ENCODE measurements at regions not wholly inside any gene's neighbourhood (a gene's known extent, or its start where the extent isn't known, plus 50 kb on each side); places are given as distances from the start of the nearest gene placed in this dataset.

DNA sequence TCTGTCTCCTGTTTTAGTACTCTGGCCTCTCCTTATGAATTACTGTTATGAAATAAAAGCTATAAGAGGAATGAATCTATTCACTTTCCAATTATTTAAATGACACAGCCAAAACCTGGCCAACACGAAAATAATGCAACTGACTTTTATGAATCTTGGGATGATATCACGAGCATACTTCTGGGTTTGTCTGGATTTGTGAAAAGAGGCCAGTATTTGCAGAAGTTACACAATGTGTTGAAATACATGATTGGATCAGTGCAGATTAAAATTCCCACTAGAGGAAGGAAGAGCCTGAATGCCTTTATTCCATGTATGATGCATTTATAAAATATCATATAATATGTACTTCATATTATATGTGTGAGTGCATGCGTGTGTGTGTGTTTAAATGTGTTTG is 418.2 kb downstream of the GRB14 start:
- in situ Hi-C loops (cut with MboI; ENCODE audit: low pct_unique_long_range_greater_than_20kb in 2 of 9, low sequenced_read_pairs in 9 of 9, unreplicated experiment in 9 of 9) = no loop called here
- H3K27ac ChIP-seq = no peak overlapping the region
- H3K4me3 ChIP-seq = no peak overlapping the region
- H3K4me1 ChIP-seq (replicated peaks in 1 of 2) = no peaks in the 10 kb centered on the region
- WGBS, 10 experiments = 21 to 100% (median 83%) methylated on average over 1 to 3 of the region's 3 CpGs; no CpG with 5 or more reads in 1 of the 10 experiments
- no peak for ATAC-seq (replicated peaks in 6 of 8)

DNA sequence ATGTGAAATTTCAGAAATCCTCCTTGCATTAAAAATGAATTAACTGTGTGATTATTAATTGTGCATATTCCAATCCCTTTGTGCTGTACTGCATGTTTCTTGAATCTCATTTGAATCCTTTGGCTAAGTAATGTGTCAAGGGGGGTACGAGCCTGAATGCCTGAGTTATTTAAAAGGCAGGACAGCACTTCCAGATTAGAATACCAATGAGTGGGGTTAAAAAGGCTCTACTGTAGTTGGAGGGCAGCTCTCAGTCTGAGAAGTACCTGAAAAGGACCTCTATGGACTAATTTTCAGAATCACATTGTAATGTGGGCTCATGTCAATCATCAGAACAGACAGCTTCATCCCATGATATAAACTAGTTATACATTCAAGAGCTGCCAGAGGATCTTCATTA is 423.0 kb downstream of the GRB14 start:
- no peak overlapping the region for H3K27ac ChIP-seq
- no peak for ATAC-seq (replicated peaks in 6 of 8)
- H3K4me3 ChIP-seq = no peak overlapping the region
- H3K4me1 ChIP-seq (replicated peaks in 1 of 2) = no peaks in the 10 kb centered on the region
- WGBS, 10 experiments = 0 to 100% (median 44%) methylated on average over 1 of the region's 1 CpG; no CpG with 5 or more reads in 1 of the 10 experiments
- in situ Hi-C loops (cut with MboI; ENCODE audit: low pct_unique_long_range_greater_than_20kb in 2 of 9, low sequenced_read_pairs in 9 of 9, unreplicated experiment in 9 of 9) = no loop called here

DNA sequence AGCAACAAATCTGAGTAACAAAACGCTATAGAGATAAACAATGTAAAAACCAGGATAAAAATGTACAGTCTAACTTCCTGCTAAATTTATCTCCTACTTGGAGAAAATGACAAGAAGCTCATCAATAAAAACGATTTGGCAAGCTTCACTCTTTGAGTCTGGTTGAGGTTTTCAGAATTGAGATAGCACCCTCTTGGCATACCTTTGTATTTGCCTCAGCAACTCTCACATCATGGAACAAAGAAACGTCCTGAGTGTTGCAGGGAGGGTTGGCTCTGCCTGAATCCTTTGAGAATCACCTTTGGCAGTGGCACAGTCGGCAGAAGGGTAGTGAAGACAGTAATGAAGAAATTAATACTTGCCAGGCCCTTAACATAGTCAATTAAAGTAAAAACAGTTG is 430.6 kb downstream of the GRB14 start:
- 0 to 63% (median 38%) methylated on average over 1 to 4 of the region's 4 CpGs; no CpG with 5 or more reads in 1 of the 10 experiments for WGBS, 10 experiments
- H3K27ac ChIP-seq = no peak overlapping the region
- no peaks in the 10 kb centered on the region for H3K4me1 ChIP-seq (replicated peaks in 1 of 2)
- in situ Hi-C loops (cut with MboI; ENCODE audit: low pct_unique_long_range_greater_than_20kb in 2 of 9, low sequenced_read_pairs in 9 of 9, unreplicated experiment in 9 of 9) = no loop called here
- no peak overlapping the region for H3K4me3 ChIP-seq
- no peak for ATAC-seq (replicated peaks in 6 of 8)

GRCh38 chr2:164189851-164190250 is 431.4 kb downstream of the GRB14 start:
- no peak for ATAC-seq (replicated peaks in 6 of 8)
- H3K4me1 ChIP-seq (replicated peaks in 1 of 2) = no peaks in the 10 kb centered on the region
- in situ Hi-C loops (cut with MboI; ENCODE audit: low pct_unique_long_range_greater_than_20kb in 2 of 9, low sequenced_read_pairs in 9 of 9, unreplicated experiment in 9 of 9) = no loop called here
- WGBS, 10 experiments = 25 to 100% (median 84%) methylated on average over 1 to 2 of the region's 2 CpGs; no CpG with 5 or more reads in 4 of the 10 experiments
- no peak overlapping the region for H3K27ac ChIP-seq
- no peak overlapping the region for H3K4me3 ChIP-seq

DNA sequence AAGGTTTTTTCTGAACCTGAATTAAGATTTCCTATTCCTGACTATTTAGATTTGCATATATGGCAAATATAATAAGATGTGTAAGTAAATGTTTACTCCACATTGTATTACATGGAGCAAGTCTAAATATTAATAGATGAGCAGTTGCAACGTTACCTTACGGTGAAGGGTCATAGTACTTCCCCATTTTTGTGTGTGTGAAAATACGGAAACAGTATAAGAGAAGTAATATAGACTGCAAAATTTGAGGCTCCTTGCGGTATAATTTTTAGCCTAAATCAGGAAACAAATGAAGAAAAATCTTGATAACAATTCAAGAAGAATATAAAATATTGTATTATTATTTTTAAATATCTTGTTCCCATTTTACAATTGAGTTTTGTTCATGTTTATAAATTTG is 434.2 kb downstream of the GRB14 start:
- Histone ChIP-seq H3K4me3 (no peak overlapping the region), H3K4me1 (replicated peaks in 1 of 2) (no peaks in the 10 kb centered on the region), H3K27ac (no peak overlapping the region)
- 34 to 100% (median 87%) methylated on average over 2 to 4 of the region's 4 CpGs for WGBS, 10 experiments
- ATAC-seq (replicated peaks in 6 of 8) = no peak
- in situ Hi-C loops (cut with MboI; ENCODE audit: low pct_unique_long_range_greater_than_20kb in 2 of 9, low sequenced_read_pairs in 9 of 9, unreplicated experiment in 9 of 9) = no loop called here

DNA sequence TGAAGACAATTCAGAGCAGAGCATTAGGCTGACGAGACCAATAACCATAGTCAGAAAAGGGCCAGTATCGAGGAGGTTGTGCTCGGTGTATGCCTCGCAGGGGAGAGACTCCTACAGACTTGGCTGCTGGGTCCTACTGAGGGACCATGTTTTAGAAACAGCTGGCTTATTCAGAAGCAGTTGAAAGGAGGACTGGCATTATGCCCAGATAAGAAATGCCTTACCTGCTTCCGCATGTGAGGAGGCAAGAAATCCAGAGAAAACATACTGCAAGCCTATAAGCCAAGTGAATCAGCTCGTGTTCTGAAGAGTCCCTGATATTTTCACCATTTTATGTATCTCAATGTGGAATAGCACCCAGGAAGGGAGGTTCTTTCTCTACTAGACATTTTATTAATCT is 434.7 kb downstream of the GRB14 start:
- Histone ChIP-seq H3K4me1 (replicated peaks in 1 of 2) (no peaks in the 10 kb centered on the region), H3K4me3 (no peak overlapping the region), H3K27ac (no peak overlapping the region)
- in situ Hi-C loops (cut with MboI; ENCODE audit: low pct_unique_long_range_greater_than_20kb in 2 of 9, low sequenced_read_pairs in 9 of 9, unreplicated experiment in 9 of 9) = no loop called here
- ATAC-seq (replicated peaks in 6 of 8) = no peak
- WGBS, 10 experiments = 18 to 100% (median 80%) methylated on average over 1 to 6 of the region's 6 CpGs; no CpG with 5 or more reads in 1 of the 10 experiments

- in situ Hi-C loops (cut with MboI; ENCODE audit: low pct_unique_long_range_greater_than_20kb in 2 of 9, low sequenced_read_pairs in 9 of 9, unreplicated experiment in 9 of 9) = no loop called here
- 0 to 90% (median 56%) methylated on average over 2 to 5 of the region's 5 CpGs; no CpG with 5 or more reads in 4 of the 10 experiments for WGBS, 10 experiments
- peak in 1 of 8 experiments; percentile 14 for ATAC-seq (replicated peaks in 6 of 8)
Observed at GRCh38 chr2:164182116-164182627, 439.1 kb downstream of the GRB14 start.

DNA sequence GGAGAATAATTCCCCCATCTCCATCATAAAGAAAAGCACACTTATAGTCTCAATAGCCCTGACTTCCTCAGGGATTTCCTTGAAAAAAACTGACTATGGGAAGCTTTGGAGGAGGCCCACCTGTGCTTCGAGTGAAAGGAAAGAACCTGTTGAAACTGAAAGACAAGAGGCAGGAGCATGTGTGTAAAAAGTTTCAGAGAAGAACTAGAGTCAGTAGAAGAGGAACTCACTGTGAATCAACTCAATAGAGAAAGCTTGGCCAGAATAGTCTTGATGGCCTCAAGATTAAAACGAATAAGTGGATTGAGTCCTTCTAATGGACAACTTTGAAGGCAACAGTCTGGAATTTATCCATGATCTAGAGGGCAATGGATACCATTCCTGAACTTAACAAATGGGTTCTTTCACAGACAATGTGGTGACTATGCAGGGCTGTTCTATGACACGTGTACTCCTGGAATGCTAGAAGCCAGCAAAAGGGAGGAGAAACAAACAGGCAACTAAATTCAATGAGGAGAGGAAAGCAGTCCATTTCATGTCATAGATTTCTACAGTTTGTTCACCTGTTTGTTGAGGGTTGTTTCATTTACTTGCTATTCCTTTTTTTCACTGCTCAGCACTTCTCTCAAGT is 442.3 kb downstream of the GRB14 start:
- in situ Hi-C loops (cut with MboI; ENCODE audit: low pct_unique_long_range_greater_than_20kb in 2 of 9, low sequenced_read_pairs in 9 of 9, unreplicated experiment in 9 of 9) = no loop called here
- H3K27ac ChIP-seq = no peak overlapping the region
- 13 to 100% (median 69%) methylated on average over 1 to 3 of the region's 3 CpGs; no CpG with 5 or more reads in 1 of the 10 experiments for WGBS, 10 experiments
- H3K4me1 ChIP-seq (replicated peaks in 1 of 2) = no peaks in the 10 kb centered on the region
- H3K4me3 ChIP-seq = no peak overlapping the region
- no peak for ATAC-seq (replicated peaks in 6 of 8)

More at GRCh38 chr2:164182116-164182627, 439.1 kb downstream of the GRB14 start:
- Histone ChIP-seq H3K4me3 (no peak overlapping the region), H3K4me1 (replicated peaks in 1 of 2) (no peaks in the 10 kb centered on the region), H3K27ac (no peak overlapping the region)

DNA sequence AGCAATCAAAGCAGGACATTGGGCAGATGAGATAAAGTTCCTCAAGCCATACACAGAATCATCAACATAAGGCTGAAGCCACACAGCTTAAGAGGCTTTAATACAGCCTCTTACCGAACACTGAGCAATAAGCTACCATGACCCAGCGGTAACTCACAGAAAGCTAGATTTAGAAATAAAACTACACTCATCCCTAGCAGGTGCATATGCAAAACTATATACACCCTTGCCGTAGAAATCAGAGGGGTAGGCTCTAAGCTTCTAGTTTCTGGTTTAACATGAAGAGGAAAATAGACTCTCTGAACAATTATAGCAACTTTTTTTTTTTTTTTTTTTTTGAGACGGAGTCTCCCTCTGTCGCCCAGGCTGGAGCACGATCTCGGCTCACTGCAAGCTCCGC is 428.8 kb upstream of the FIGN start:
- whole genome bisulfite sequencing, 10 experiments = 68 to 100% (median 82%) methylated on average over 2 to 7 of the region's 8 CpGs; no CpG with 5 or more reads in 1 of the 10 experiments
- no peak for ATAC-seq (replicated peaks in 6 of 8)
- in situ Hi-C loops (cut with MboI; ENCODE audit: low pct_unique_long_range_greater_than_20kb in 2 of 9, low sequenced_read_pairs in 9 of 9, unreplicated experiment in 9 of 9) = no loop called here
- H3K4me3 ChIP-seq = no peak overlapping the region
- H3K27ac ChIP-seq = no peak overlapping the region
- H3K4me1 ChIP-seq (replicated peaks in 1 of 2) = no peaks in the 10 kb centered on the region

DNA sequence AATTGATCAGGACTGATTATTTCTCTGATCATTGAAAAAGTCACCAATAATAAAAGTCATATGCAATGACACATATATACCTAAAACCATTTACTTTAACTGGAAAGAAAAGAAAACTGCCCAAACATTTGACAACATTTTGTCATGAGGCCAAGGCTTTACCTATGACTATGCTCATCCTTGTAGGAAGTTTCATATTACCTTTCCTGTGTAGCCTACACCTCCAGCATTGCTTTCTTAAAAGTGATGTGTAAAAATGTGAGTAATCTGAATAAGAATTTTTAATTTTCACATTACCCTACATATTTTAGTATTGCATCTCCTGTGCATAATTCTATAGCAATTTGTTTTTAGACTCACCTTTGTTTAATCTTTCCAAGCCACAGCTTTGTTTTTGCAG is 419.8 kb upstream of the FIGN start:
- H3K4me3 ChIP-seq = no peak overlapping the region
- no peaks in the 10 kb centered on the region for H3K4me1 ChIP-seq (replicated peaks in 1 of 2)
- H3K27ac ChIP-seq = no peak overlapping the region
- no peak for ATAC-seq (replicated peaks in 6 of 8)
- in situ Hi-C loops (cut with MboI; ENCODE audit: low pct_unique_long_range_greater_than_20kb in 2 of 9, low sequenced_read_pairs in 9 of 9, unreplicated experiment in 9 of 9) = no loop called here

DNA sequence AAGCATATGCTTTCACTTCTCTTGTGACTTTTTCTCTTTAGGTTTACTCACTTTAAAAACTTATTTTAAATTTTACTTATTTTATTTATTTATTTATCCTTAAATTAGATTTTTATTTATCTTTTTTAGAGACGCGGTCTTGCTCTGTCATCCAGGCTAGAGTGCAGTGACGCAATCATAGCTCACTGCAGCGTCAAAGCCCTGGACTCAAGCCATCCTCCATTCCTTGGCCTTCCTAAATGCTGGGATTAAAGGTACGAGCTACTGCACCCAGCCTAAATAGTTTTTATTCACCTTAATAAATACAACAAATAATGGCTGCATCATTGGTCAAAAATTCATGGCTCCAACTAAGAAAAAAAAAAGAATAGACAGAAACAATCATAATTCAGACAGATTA is 415.7 kb upstream of the FIGN start:
- no peaks in the 10 kb centered on the region for H3K4me1 ChIP-seq (replicated peaks in 1 of 2)
- H3K4me3 ChIP-seq = no peak overlapping the region
- H3K27ac ChIP-seq = no peak overlapping the region
- in situ Hi-C loops (cut with MboI; ENCODE audit: low pct_unique_long_range_greater_than_20kb in 2 of 9, low sequenced_read_pairs in 9 of 9, unreplicated experiment in 9 of 9) = no loop called here
- ATAC-seq (replicated peaks in 6 of 8) = no peak
- 35 to 100% (median 72%) methylated on average over 2 to 5 of the region's 5 CpGs for WGBS, 10 experiments

- no peak for ATAC-seq (replicated peaks in 6 of 8)
Observed at GRCh38 chr2:164150604-164151003, 414.8 kb upstream of the FIGN start.

DNA sequence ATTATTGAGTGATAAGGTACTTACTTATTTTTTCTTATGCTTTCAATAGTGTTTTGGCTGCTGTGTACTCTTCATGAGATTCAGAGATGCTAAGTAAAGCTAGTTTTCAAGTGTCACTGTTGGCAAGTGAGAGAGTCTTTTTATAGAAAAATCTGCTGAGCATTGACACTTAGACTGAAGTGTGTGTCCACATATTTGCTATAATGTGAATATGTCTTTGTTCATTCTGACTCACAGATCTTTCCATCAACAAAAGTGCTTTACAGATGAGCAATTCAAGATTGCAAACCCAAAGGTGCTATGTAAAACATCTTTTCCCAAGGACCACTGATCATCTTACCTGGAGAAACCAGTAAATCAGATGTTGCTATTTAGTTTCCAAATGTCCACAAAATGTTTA is 410.6 kb upstream of the FIGN start:
- Histone ChIP-seq H3K4me3 (no peak overlapping the region), H3K4me1 (replicated peaks in 1 of 2) (no peaks in the 10 kb centered on the region), H3K27ac (no peak overlapping the region)
- no peak for ATAC-seq (replicated peaks in 6 of 8)
- in situ Hi-C loops (cut with MboI; ENCODE audit: low pct_unique_long_range_greater_than_20kb in 2 of 9, low sequenced_read_pairs in 9 of 9, unreplicated experiment in 9 of 9) = no loop called here

More at GRCh38 chr2:164150604-164151003, 414.8 kb upstream of the FIGN start:
- H3K4me3 ChIP-seq = no peak overlapping the region
- no peaks in the 10 kb centered on the region for H3K4me1 ChIP-seq (replicated peaks in 1 of 2)
- H3K27ac ChIP-seq = no peak overlapping the region
- in situ Hi-C loops (cut with MboI; ENCODE audit: low pct_unique_long_range_greater_than_20kb in 2 of 9, low sequenced_read_pairs in 9 of 9, unreplicated experiment in 9 of 9) = no loop called here

Measured in motor neuron (in vitro differentiated cells).